Fibroblast of lung (primary cell): ENCODE measurements at regions not wholly inside any gene's neighbourhood (a gene's known extent, or its start where the extent isn't known, plus 50 kb on each side); places are given as distances from the start of the nearest gene placed in this dataset.

Experiments used
- DNase-seq, 2 donors: peaks; one replicate each; pipeline versions ENCODE4 v3.0.0 to v3.0.0-alpha.2; 2010; ENCODE audit warnings: low read depth in 2 of 2
- H2AFZ ChIP-seq: 2 replicates; pipeline ENCODE4 v1.5.1; 2012; ENCODE audit warnings: low read length, control low read depth, inconsistent platforms
- H3K27ac ChIP-seq: 2 replicates; pipeline ENCODE4 v1.5.1; 2011; ENCODE audit warnings: low read length, control low read depth; ENCODE audit not compliant: insufficient read depth
- H3K27me3 ChIP-seq: 2 replicates; pipeline ENCODE4 v1.5.1; 2011; ENCODE audit warnings: mild to moderate bottlenecking, low read length; ENCODE audit not compliant: control insufficient read depth, insufficient read depth
- H3K36me3 ChIP-seq: 2 replicates; pipeline ENCODE4 v1.5.1; 2011; ENCODE audit warnings: low read length; ENCODE audit not compliant: control insufficient read depth, insufficient read depth
- H3K4me1 ChIP-seq: 2 replicates; pipeline ENCODE4 v1.5.1; 2011; ENCODE audit warnings: low read length; ENCODE audit not compliant: control insufficient read depth, insufficient read depth; ENCODE audit errors: extremely low read depth
- H3K4me2 ChIP-seq: 2 replicates; pipeline ENCODE4 v1.5.1; 2011; ENCODE audit warnings: low read length, control low read depth; ENCODE audit not compliant: insufficient read depth; ENCODE audit errors: extremely low read depth
- H3K4me3 ChIP-seq, 4 experiments: fragments of 200-600 bp in 1 of 4; sonication (generic) in 1 of 4; replicated peaks in 1 of 4; 2 replicates each; pipeline ENCODE4 v1.5.1; 2011 to 2016; ENCODE audit warnings: low read length in 4 of 4, low read depth in 3 of 4, mild to moderate bottlenecking in 3 of 4, control low read depth in 2 of 4, inconsistent platforms in 1 of 4, mixed read lengths in 1 of 4; ENCODE audit not compliant: insufficient read depth in 1 of 4; ENCODE audit errors: control extremely low read depth in 1 of 4
- H3K79me2 ChIP-seq: 2 replicates; pipeline ENCODE4 v1.5.1; 2012; ENCODE audit warnings: mild to moderate bottlenecking, low read length, inconsistent platforms; ENCODE audit not compliant: control insufficient read depth, insufficient read depth
- H3K9ac ChIP-seq: 2 replicates; pipeline ENCODE4 v1.5.1; 2011; ENCODE audit warnings: mild to moderate bottlenecking, low read length, control low read depth; ENCODE audit not compliant: insufficient read depth
- H3K9me3 ChIP-seq: 2 replicates; pipeline ENCODE4 v1.5.1; 2012; ENCODE audit warnings: low read depth, low read length; ENCODE audit not compliant: control insufficient read depth, insufficient read depth
- H4K20me1 ChIP-seq: 2 replicates; pipeline ENCODE4 v1.5.1; 2011; ENCODE audit warnings: low read length; ENCODE audit not compliant: control insufficient read depth, insufficient read depth; ENCODE audit errors: extremely low read depth
- CTCF ChIP-seq, 2 donors: IDR thresholded peaks in 1 of 2; conservative IDR thresholded peaks in 1 of 2; 1 replicate in 1 of 2; 2 replicates in 1 of 2; pipeline ENCODE4 v1.5.1; 2011 to 2012; ENCODE audit warnings: low read length in 2 of 2, control low read depth in 1 of 2, inconsistent platforms in 1 of 2, low read depth in 1 of 2, mild to moderate bottlenecking in 1 of 2
- EZH2 ChIP-seq: IDR thresholded peaks from 2 replicates; pipeline ENCODE4 v1.5.1; 2012; ENCODE audit warnings: low read length, control low read depth, mild to moderate bottlenecking; ENCODE audit errors: missing control alignments

DNA sequence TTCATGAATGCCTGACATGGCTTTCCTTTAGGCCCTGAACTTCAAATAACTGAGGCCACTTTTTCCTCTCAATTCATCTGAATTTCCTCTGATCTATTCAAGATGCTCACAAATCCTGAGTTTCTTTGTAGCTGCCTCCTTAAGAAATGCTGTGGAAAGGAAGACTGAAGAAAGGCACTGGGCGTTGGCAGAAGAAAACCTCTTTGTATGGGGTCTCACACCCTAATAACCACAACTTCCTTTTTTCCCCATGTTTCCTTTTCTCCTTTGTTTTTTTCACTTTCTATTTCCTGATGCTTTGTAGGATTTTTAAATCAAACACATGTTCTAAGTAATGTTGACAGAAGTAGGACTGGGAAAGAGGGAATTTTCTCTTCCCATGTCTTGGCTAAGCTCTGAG lies 447.4 kb downstream of the CMPK2 start:
- Histone ChIP-seq H3K79me2 (no peaks in the 10 kb centered on the region), H4K20me1 (no peaks in the 10 kb centered on the region), H3K4me1 (peaks cover 3% of the 10 kb centered on the region), H2AFZ (no peak overlapping the region), H3K27ac (no peak overlapping the region), H3K9ac (no peak overlapping the region), H3K27me3 (no peaks in the 10 kb centered on the region), H3K36me3 (no peaks in the 10 kb centered on the region), H3K9me3 (no peaks in the 10 kb centered on the region), H3K4me2 (no peak overlapping the region), H3K4me3 (no peak overlapping the region)
- no peak for DNase-seq
- TF ChIP-seq CTCF (conservative IDR thresholded peaks at IDR 0.05 in 1 of 2, IDR thresholded peaks at IDR 0.05 in 1 of 2; ENCODE audit: low read depth in 1 of 2, low read length in 2 of 2), result no peak
- TF ChIP-seq EZH2, result no peak

DNA sequence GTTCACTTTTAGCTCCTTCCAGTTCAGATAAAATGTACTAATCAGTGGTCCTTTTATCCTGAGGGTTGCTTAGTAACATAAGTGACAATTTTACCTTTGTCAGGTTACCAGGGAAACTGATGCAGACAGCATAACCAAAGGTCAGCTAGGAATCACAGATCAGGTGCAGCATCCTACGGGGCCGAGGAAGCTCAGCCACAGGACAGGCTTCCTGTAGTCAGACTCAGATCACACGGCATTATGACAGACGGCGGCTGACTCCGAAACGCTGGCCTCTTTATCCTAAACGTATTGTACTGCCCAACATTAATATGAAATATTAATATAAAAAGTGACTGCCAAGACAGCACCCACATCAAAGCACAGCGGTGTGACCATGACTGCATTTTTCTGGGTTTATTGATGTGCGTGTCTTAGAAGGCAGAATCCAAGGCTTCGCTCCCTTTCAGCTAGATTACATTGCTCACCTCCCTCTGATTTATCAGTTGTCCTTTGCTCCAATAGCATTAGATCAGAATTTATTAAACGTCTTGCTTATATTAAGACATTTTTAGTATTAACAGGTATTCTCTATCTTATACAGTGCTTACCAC lies 444.5 kb downstream of the CMPK2 start:
- Histone ChIP-seq H3K4me2 (no peak overlapping the region), H3K36me3 (no peaks in the 10 kb centered on the region), H2AFZ (no peak overlapping the region), H3K27me3 (no peaks in the 10 kb centered on the region), H3K4me3 (no peak overlapping the region), H3K79me2 (no peaks in the 10 kb centered on the region), H3K4me1 (peaks cover 3% of the 10 kb centered on the region), H3K27ac (no peak overlapping the region), H4K20me1 (no peaks in the 10 kb centered on the region), H3K9ac (no peak overlapping the region), H3K9me3 (no peaks in the 10 kb centered on the region)
- no peak for TF ChIP-seq EZH2
- no peak for TF ChIP-seq CTCF (conservative IDR thresholded peaks at IDR 0.05 in 1 of 2, IDR thresholded peaks at IDR 0.05 in 1 of 2; ENCODE audit: low read depth in 1 of 2, low read length in 2 of 2)
- DNase-seq, result no peak

GRCh38 chr2:6421888-6422287 lies 443.8 kb downstream of the CMPK2 start:
- no peak for TF ChIP-seq CTCF (conservative IDR thresholded peaks at IDR 0.05 in 1 of 2, IDR thresholded peaks at IDR 0.05 in 1 of 2; ENCODE audit: low read depth in 1 of 2, low read length in 2 of 2)
- DNase-seq, result no peak
- H3K9me3 ChIP-seq, result no peaks in the 10 kb centered on the region

More at GRCh38 chr2:6421888-6422287, 443.8 kb downstream of the CMPK2 start:
- no peak overlapping the region for H3K4me3 ChIP-seq
- H3K9ac ChIP-seq, result no peak overlapping the region
- no peaks in the 10 kb centered on the region for H3K27me3 ChIP-seq
- no peaks in the 10 kb centered on the region for H3K79me2 ChIP-seq
- no peak overlapping the region for H3K27ac ChIP-seq
- no peaks in the 10 kb centered on the region for H4K20me1 ChIP-seq
- H3K4me2 ChIP-seq, result no peak overlapping the region
- no peaks in the 10 kb centered on the region for H3K36me3 ChIP-seq
- no peak overlapping the region for H2AFZ ChIP-seq
- peaks cover 3% of the 10 kb centered on the region for H3K4me1 ChIP-seq
